ENCODE measurements at regions not wholly inside any gene's neighbourhood (a gene's known extent, or its start where the extent isn't known, plus 50 kb on each side); places are given as distances from the start of the nearest gene placed in this dataset.

DNA sequence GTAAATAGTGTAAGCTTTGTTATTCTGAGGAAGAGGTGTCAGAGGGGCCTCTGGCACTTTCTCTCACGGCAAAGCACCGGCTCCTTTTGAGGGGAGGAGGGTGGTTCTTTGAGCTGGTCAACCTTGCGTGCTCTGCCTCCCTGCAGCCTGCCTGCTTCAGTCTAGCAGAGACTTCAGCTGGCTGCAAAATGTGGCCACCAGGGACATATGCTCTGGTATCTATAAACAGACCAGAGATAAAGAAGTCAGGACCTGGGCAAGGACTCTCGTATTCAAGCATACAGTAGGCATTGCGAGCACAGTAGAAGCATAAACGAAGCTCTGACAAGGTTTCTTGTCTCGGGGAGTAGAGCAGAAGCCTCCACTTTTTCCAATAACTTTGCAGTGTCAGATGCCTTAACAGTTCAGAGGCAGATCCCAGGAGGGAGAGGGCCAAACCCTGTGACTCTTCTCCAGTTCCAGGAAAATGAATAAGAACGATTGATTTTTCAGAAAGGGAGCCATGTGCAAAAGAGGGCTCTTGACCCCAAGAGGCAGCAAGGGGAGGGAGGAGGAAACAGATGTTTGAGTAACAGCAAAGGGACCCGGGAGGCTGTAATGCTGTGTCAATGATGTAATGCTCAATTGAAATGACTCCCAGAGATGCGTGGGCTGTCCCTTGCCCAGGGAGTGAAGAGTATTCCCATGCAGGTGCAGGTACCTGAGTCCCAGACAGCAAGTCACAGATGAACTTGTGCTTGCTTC is 57.9 kb upstream of the TEX13D start:
- H3K4me1 ChIP-seq: peaks cover 0 to 9% (median 3%) of the 10 kb centered on the region in 4 donors
- H3K4me3 ChIP-seq: no peak overlapping the region
- H3K36me3 ChIP-seq: no peaks in the 10 kb centered on the region
- 38 to 49% methylated on average over 8 to 10 of the region's 10 CpGs for WGBS, 2 donors
- DNase-seq: no peak
- TF ChIP-seq POLR2AphosphoS5 (IDR thresholded peaks at IDR 0.05) (no peak), EP300 (IDR thresholded peaks at IDR 0.05) (no peak), CTCF (IDR thresholded peaks at IDR 0.05) (no peak), POLR2A (IDR thresholded peaks at IDR 0.05) (no peak)
- H3K27ac ChIP-seq: no peak overlapping the region
- H3K27me3 ChIP-seq: no peaks in the 10 kb centered on the region
- ATAC-seq (ENCODE audit: low FRiP score in 2 of 2): peak in 1 of 2 donors; percentile 84
- H3K9me3 ChIP-seq: no peaks in the 10 kb centered on the region

- DNase-seq (no peak), ATAC-seq (ENCODE audit: low FRiP score in 2 of 2) (no peak)
- Histone ChIP-seq H3K4me3 (no peak overlapping the region), H3K27me3 (no peaks in the 10 kb centered on the region), H3K4me1 (peaks cover 0 to 9% (median 3%) of the 10 kb centered on the region in 4 donors), H3K9me3 (no peaks in the 10 kb centered on the region), H3K27ac (no peak overlapping the region), H3K36me3 (no peaks in the 10 kb centered on the region)
- TF ChIP-seq CTCF (IDR thresholded peaks at IDR 0.05): no peak
- TF ChIP-seq EP300 (IDR thresholded peaks at IDR 0.05): no peak
- TF ChIP-seq POLR2AphosphoS5 (IDR thresholded peaks at IDR 0.05): no peak
- TF ChIP-seq POLR2A (IDR thresholded peaks at IDR 0.05): no peak
- 80 to 85% methylated on average over 2 of the region's 2 CpGs for WGBS, 2 donors
Observed at GRCh38 chrX:124275182-124275894, 57.1 kb upstream of the TEX13D start.

GRCh38 chrX:124280294-124280902 is 52.1 kb upstream of the TEX13D start:
- TF ChIP-seq POLR2A (IDR thresholded peaks at IDR 0.05): no peak
- TF ChIP-seq EP300 (IDR thresholded peaks at IDR 0.05): no peak
- TF ChIP-seq CTCF (IDR thresholded peaks at IDR 0.05): no peak
- TF ChIP-seq POLR2AphosphoS5 (IDR thresholded peaks at IDR 0.05): no peak
- H3K4me1 ChIP-seq: no peaks in the 10 kb centered on the region
- H3K36me3 ChIP-seq: no peaks in the 10 kb centered on the region
- no peak overlapping the region for H3K4me3 ChIP-seq
- 76 to 84% methylated on average over 8 of the region's 8 CpGs for WGBS, 2 donors
- no peak overlapping the region for H3K27ac ChIP-seq
- no peaks in the 10 kb centered on the region for H3K9me3 ChIP-seq
- DNase-seq (no peak), ATAC-seq (ENCODE audit: low FRiP score in 2 of 2) (no peak)
- no peaks in the 10 kb centered on the region for H3K27me3 ChIP-seq

DNA sequence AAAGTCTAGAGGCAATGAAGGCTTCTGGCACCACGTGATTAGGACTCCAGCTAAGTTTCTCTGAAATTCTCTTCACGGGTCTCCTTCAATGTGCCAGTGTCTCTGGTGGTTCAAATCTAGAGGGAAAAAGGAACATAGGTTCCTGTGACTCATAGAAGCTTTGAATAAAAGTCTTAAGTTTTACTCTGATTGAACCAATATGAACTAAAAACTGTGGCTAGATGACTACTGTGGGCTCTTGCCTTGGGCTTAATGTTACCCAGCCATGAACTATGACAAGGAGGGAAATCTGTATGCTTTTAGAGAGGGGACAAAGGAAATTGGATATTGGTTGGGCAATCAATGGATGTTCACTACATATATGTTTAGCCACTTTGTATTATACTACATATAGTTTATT is 49.9 kb upstream of the TEX13D start:
- H3K27ac ChIP-seq: no peak overlapping the region
- no peak overlapping the region for H3K4me3 ChIP-seq
- H3K27me3 ChIP-seq: no peaks in the 10 kb centered on the region
- no peak for ATAC-seq (ENCODE audit: low FRiP score in 2 of 2)
- H3K4me1 ChIP-seq: no peaks in the 10 kb centered on the region
- H3K9me3 ChIP-seq: no peaks in the 10 kb centered on the region
- WGBS, 2 donors: 66 to 96% methylated on average over 2 of the region's 2 CpGs
- DNase-seq: no peak
- no peaks in the 10 kb centered on the region for H3K36me3 ChIP-seq
- no peak for TF ChIP-seq CTCF (IDR thresholded peaks at IDR 0.05)
- no peak for TF ChIP-seq POLR2AphosphoS5 (IDR thresholded peaks at IDR 0.05)
- no peak for TF ChIP-seq EP300 (IDR thresholded peaks at IDR 0.05)
- TF ChIP-seq POLR2A (IDR thresholded peaks at IDR 0.05): no peak

Small RNA genes lying in the stretch of these regions (small RNA-seq; reads per million reads assigned to genes)
- gene RF00561: 0 reads per million in 4 donors
